Liver (tissue), 8 donors: ENCODE measurements at regions not wholly inside any gene's neighbourhood (a gene's known extent, or its start where the extent isn't known, plus 50 kb on each side); places are given as distances from the start of the nearest gene placed in this dataset.

ENCODE experiments used
- DNase-seq: peaks from one replicate; pipeline ENCODE4 v3.0.0-alpha.2; 2017; ENCODE audit warnings: low spot score
- H3K27ac ChIP-seq, 2 donors: one replicate each; pipeline ENCODE4 v1.7.0; 2013; ENCODE audit warnings: inconsistent platforms in 2 of 2, low read length in 2 of 2, control low read depth in 1 of 2, low read depth in 1 of 2, mild to moderate bottlenecking in 1 of 2
- H3K27me3 ChIP-seq, 4 donors: one replicate each; pipeline versions ENCODE4 v1.6.1 to v1.7.0; 2013; ENCODE audit warnings: low read length in 3 of 4, inconsistent platforms in 1 of 4, mild to moderate bottlenecking in 1 of 4, moderate library complexity in 1 of 4; ENCODE audit not compliant: control insufficient read depth in 4 of 4, insufficient read depth in 4 of 4
- H3K36me3 ChIP-seq, 4 donors: one replicate each; pipeline versions ENCODE4 v1.6.1 to v1.7.0; 2013; ENCODE audit warnings: low read length in 3 of 4, mild to moderate bottlenecking in 3 of 4, low read depth in 1 of 4, moderate library complexity in 1 of 4; ENCODE audit not compliant: control insufficient read depth in 4 of 4, insufficient read depth in 3 of 4
- H3K4me1 ChIP-seq, 4 donors: one replicate each; pipeline versions ENCODE4 v1.6.1 to v1.7.0; 2013; ENCODE audit warnings: low read length in 3 of 4, mild to moderate bottlenecking in 3 of 4, moderate library complexity in 1 of 4; ENCODE audit not compliant: control insufficient read depth in 4 of 4, insufficient read depth in 4 of 4
- H3K4me3 ChIP-seq, 3 donors: one replicate each; pipeline versions ENCODE4 v1.6.1 to v1.7.0; 2013; ENCODE audit warnings: low read length in 3 of 3, control low read depth in 1 of 3, low read depth in 1 of 3, mild to moderate bottlenecking in 1 of 3
- H3K9ac ChIP-seq, 2 donors: one replicate each; pipeline ENCODE4 v1.7.0; 2013; ENCODE audit warnings: low read length in 2 of 2, mild to moderate bottlenecking in 2 of 2, moderate library complexity in 2 of 2, control low read depth in 1 of 2, low read depth in 1 of 2
- H3K9me3 ChIP-seq, 4 donors: one replicate each; pipeline versions ENCODE4 v1.6.1 to v1.7.0; 2013; ENCODE audit warnings: low read length in 3 of 4; ENCODE audit not compliant: control insufficient read depth in 4 of 4
- CTCF ChIP-seq: fragments of 150-350 bp; IDR thresholded peaks from 2 replicates; pipeline ENCODE4 v1.5.1; 2017; ENCODE audit warnings: improper control_type of control experiment, low read depth, low read length; ENCODE audit not compliant: missing input control
- EGR1 ChIP-seq, 2 donors: IDR thresholded peaks; 2 replicates each; pipeline ENCODE4 v1.6.1; 2016 to 2018; ENCODE audit warnings: antibody characterized with exemption in 2 of 2, low read depth in 2 of 2
- FOXA1 ChIP-seq: IDR thresholded peaks from 2 replicates; pipeline ENCODE4 v1.6.1; 2016; ENCODE audit warnings: antibody characterized with exemption
- GABPA ChIP-seq, 2 donors: IDR thresholded peaks in 1 of 2; conservative IDR thresholded peaks in 1 of 2; 2 replicates each; pipeline ENCODE4 v1.6.1; 2016; ENCODE audit warnings: antibody characterized with exemption in 2 of 2, mild to moderate bottlenecking in 1 of 2, moderate library complexity in 1 of 2
- HNF4A ChIP-seq, 2 donors: conservative IDR thresholded peaks; 2 replicates each; pipeline ENCODE4 v1.6.1; 2016; ENCODE audit warnings: antibody characterized with exemption in 2 of 2, mild to moderate bottlenecking in 2 of 2
- JUND ChIP-seq, 2 donors: IDR thresholded peaks; 2 replicates each; pipeline ENCODE4 v1.6.1; 2016; ENCODE audit warnings: antibody characterized with exemption in 2 of 2
- MAX ChIP-seq: IDR thresholded peaks from 2 replicates; pipeline ENCODE4 v1.6.1; 2016; ENCODE audit warnings: antibody characterized with exemption
- NR2F2 ChIP-seq: IDR thresholded peaks from 2 replicates; pipeline ENCODE4 v1.6.1; 2016; ENCODE audit warnings: antibody characterized with exemption
- RAD21 ChIP-seq, 2 donors: IDR thresholded peaks; 2 replicates each; pipeline ENCODE4 v1.6.1; 2016; ENCODE audit warnings: antibody characterized with exemption in 2 of 2, mild to moderate bottlenecking in 2 of 2
- RXRA ChIP-seq, 2 donors: IDR thresholded peaks; 2 replicates each; pipeline ENCODE4 v1.6.1; 2017 to 2018; ENCODE audit warnings: antibody characterized with exemption in 2 of 2, mild to moderate bottlenecking in 1 of 2
- SP1 ChIP-seq: IDR thresholded peaks from 2 replicates; pipeline ENCODE4 v1.6.1; 2018; ENCODE audit warnings: antibody characterized with exemption, mild to moderate bottlenecking
- TAF1 ChIP-seq: conservative IDR thresholded peaks from 2 replicates; pipeline ENCODE4 v1.6.1; 2016; ENCODE audit warnings: antibody characterized with exemption, mild to moderate bottlenecking
- ZBTB33 ChIP-seq: IDR thresholded peaks from 2 replicates; pipeline ENCODE4 v1.6.1; 2016; ENCODE audit warnings: antibody characterized with exemption
- WGBS: extraction: QIAGEN DNeasy Blood & Tissue Kit; methylation state at CpG from one replicate; pipeline ENCODE4 v1.1.7; 2013; 5-methylcytosine and 5-hydroxymethylcytosine counted together
- TF ChIP-seq, protein P1 (sequence below): IDR thresholded peaks from 2 replicates; pipeline ENCODE4 v1.6.1; 2016; ENCODE audit warnings: antibody characterized with exemption, mild to moderate bottlenecking
- donor health status: healthy.
- donor health status: healthy.
- donor health status: healthy.
- donor health status: healthy.
- donor health status: healthy.

- WGBS: 73% methylated on average over 5 of the region's 5 CpGs
- peaks cover 0 to 2% (median 0%) of the 10 kb centered on the region in 4 donors for H3K27me3 ChIP-seq
Observed at GRCh38 chr5:2139478-2139877, 256.8 kb upstream of the IRX4 start.

DNA sequence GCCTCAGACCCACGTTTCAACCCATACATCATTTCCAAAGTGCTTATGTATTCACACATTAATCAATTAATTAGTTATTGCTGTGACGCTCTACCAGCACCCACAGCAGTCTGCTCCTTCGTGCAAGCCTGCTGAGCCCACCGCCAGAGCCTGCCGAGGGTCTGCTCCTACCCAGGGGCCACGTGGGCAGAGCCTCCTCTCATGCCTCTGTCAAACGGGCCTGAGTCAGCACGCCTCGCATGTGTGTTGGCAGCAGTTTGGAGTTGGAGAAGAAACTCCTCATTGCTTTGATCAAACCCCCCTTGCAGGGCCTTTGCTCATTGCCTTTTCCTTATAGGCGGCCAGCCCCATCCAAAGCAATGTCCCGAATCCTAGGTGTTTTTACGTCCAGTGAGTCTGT lies 256.2 kb upstream of the IRX4 start:
- H3K36me3 ChIP-seq: no peaks in the 10 kb centered on the region
- TF ChIP-seq JUND (IDR thresholded peaks at IDR 0.05) (no peak), FOXA1 (no peak), RXRA (IDR thresholded peaks at IDR 0.05) (no peak), HNF4A (conservative IDR thresholded peaks at IDR 0.05) (no peak), NR2F2 (no peak), RAD21 (IDR thresholded peaks at IDR 0.05) (no peak), EGR1 (IDR thresholded peaks at IDR 0.05; ENCODE audit: low read depth in 2 of 2) (no peak)
- TF ChIP-seq, protein P1, sequence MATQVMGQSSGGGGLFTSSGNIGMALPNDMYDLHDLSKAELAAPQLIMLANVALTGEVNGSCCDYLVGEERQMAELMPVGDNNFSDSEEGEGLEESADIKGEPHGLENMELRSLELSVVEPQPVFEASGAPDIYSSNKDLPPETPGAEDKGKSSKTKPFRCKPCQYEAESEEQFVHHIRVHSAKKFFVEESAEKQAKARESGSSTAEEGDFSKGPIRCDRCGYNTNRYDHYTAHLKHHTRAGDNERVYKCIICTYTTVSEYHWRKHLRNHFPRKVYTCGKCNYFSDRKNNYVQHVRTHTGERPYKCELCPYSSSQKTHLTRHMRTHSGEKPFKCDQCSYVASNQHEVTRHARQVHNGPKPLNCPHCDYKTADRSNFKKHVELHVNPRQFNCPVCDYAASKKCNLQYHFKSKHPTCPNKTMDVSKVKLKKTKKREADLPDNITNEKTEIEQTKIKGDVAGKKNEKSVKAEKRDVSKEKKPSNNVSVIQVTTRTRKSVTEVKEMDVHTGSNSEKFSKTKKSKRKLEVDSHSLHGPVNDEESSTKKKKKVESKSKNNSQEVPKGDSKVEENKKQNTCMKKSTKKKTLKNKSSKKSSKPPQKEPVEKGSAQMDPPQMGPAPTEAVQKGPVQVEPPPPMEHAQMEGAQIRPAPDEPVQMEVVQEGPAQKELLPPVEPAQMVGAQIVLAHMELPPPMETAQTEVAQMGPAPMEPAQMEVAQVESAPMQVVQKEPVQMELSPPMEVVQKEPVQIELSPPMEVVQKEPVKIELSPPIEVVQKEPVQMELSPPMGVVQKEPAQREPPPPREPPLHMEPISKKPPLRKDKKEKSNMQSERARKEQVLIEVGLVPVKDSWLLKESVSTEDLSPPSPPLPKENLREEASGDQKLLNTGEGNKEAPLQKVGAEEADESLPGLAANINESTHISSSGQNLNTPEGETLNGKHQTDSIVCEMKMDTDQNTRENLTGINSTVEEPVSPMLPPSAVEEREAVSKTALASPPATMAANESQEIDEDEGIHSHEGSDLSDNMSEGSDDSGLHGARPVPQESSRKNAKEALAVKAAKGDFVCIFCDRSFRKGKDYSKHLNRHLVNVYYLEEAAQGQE: no peak
- DNase-seq: no peak
- no peaks in the 10 kb centered on the region for H3K4me1 ChIP-seq
- no peak overlapping the region for H3K9ac ChIP-seq
- WGBS: 84% methylated on average over 12 of the region's 12 CpGs
- peaks cover 0 to 2% (median 0%) of the 10 kb centered on the region in 4 donors for H3K27me3 ChIP-seq
- no peaks in the 10 kb centered on the region for H3K9me3 ChIP-seq
- no peak overlapping the region for H3K4me3 ChIP-seq
- H3K27ac ChIP-seq: no peak overlapping the region

More at GRCh38 chr5:2139478-2139877, 256.8 kb upstream of the IRX4 start:
- TF ChIP-seq MAX (no peak), HNF4A (conservative IDR thresholded peaks at IDR 0.05) (no peak), GABPA (IDR thresholded peaks at IDR 0.05 in 1 of 2, conservative IDR thresholded peaks at IDR 0.05 in 1 of 2) (no peak), FOXA1 (no peak)
- no peak overlapping the region for H3K4me3 ChIP-seq
- H3K9me3 ChIP-seq: peaks cover 0 to 2% (median 0%) of the 10 kb centered on the region in 4 donors
- H3K4me1 ChIP-seq: no peaks in the 10 kb centered on the region
- no peak for DNase-seq
- no peak overlapping the region for H3K27ac ChIP-seq
- H3K9ac ChIP-seq: no peak overlapping the region
- no peaks in the 10 kb centered on the region for H3K36me3 ChIP-seq

DNA sequence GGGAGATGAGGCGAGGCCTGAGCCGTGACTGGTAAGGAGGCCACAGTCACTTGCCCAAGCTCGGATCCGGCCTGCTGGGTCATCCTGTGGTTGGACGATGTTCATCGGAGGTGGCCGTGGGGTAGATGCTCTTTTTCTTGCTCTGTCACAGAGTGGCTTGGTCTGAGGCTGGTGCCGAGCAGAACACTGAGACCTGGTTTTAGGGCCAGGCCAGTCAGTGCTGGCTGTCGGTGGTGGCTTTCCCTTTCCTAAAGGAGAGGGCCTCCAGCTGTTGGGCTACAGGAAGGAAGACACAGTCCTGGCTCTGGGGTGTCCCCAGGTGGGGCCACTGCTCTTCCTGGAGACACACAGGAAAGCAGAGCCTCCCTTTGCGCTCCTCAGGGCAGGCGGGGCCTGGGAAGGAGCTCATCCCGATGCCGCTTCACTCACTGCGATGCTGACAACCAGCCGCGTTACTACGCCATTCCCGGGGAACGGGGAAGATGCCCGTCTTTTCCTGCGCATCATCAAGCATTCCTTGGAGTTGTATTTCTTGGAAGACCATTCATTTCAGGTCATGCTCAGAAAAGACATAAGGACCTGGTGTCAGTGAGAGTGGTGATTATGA lies 254.8 kb upstream of the IRX4 start:
- no peak for DNase-seq
- no peak overlapping the region for H3K27ac ChIP-seq
- TF ChIP-seq, protein P1: no peak
- TF ChIP-seq CTCF: no peak
- TF ChIP-seq TAF1: no peak
- TF ChIP-seq EGR1 (IDR thresholded peaks at IDR 0.05; ENCODE audit: low read depth in 2 of 2): no peak
- TF ChIP-seq SP1: no peak
- no peak for TF ChIP-seq RAD21 (IDR thresholded peaks at IDR 0.05)
- no peak for TF ChIP-seq ZBTB33

More for the DNA sequence above, 254.8 kb upstream of the IRX4 start:
- H3K4me1 ChIP-seq: no peaks in the 10 kb centered on the region
- WGBS: 92% methylated on average over 21 of the region's 21 CpGs
- H3K36me3 ChIP-seq: no peaks in the 10 kb centered on the region
- H3K9ac ChIP-seq: no peak overlapping the region
- no peaks in the 10 kb centered on the region for H3K9me3 ChIP-seq
- H3K4me3 ChIP-seq: no peak overlapping the region
- peaks cover 0 to 2% (median 0%) of the 10 kb centered on the region in 4 donors for H3K27me3 ChIP-seq
